GM23338 (cell line): ENCODE measurements at regions not wholly inside any gene's neighbourhood (a gene's known extent, or its start where the extent isn't known, plus 50 kb on each side); places are given as distances from the start of the nearest gene placed in this dataset.

Experiments used
- ATAC-seq: fragments of 200-7000 bp; cut with Tn5 transposase; 3 replicates; pipeline ENCODE4 v1.9.1; 2020
- DNase-seq: peaks from one replicate; pipeline ENCODE4 v3.0.0-alpha.2; 2015; ENCODE audit warnings: low spot score
- H2AFZ ChIP-seq: fragments of 200-600 bp; sonication (generic); 2 replicates; pipeline ENCODE4 v1.8.0; 2016; ENCODE audit warnings: antibody characterized with exemption, mild to moderate bottlenecking, moderate library complexity
- H3F3A ChIP-seq: fragments of 200-600 bp; sonication (generic); replicated peaks from 2 replicates; pipeline ENCODE4 v1.8.0; 2017; ENCODE audit warnings: antibody characterized with exemption, mixed run types, low read depth
- H3K27ac ChIP-seq: fragments of 200-600 bp; sonication (generic); 2 replicates; pipeline ENCODE4 v1.6.1; 2016; ENCODE audit warnings: low read depth
- H3K27me3 ChIP-seq: fragments of 200-600 bp; sonication (generic); 2 replicates; pipeline ENCODE4 v1.8.0; 2016; ENCODE audit warnings: mild to moderate bottlenecking, mixed run types, moderate library complexity; ENCODE audit not compliant: insufficient read depth
- H3K36me3 ChIP-seq: fragments of 200-600 bp; sonication (generic); 2 replicates; pipeline ENCODE4 v1.8.0; 2016; ENCODE audit warnings: mild to moderate bottlenecking; ENCODE audit not compliant: insufficient read depth
- H3K4me1 ChIP-seq: fragments of 200-600 bp; sonication (generic); 2 replicates; pipeline ENCODE4 v1.8.0; 2016; ENCODE audit warnings: mild to moderate bottlenecking, moderate library complexity; ENCODE audit not compliant: insufficient read depth
- H3K4me2 ChIP-seq: fragments of 200-600 bp; sonication (generic); 2 replicates; pipeline ENCODE4 v1.7.1; 2017; ENCODE audit warnings: mixed run types
- H3K4me3 ChIP-seq: fragments of 200-600 bp; sonication (generic); 2 replicates; pipeline ENCODE4 v1.6.1; 2016; ENCODE audit warnings: mixed run types
- H3K79me2 ChIP-seq: fragments of 200-600 bp; sonication (generic); replicated peaks from 2 replicates; pipeline ENCODE4 v1.8.0; 2017; ENCODE audit warnings: mild to moderate bottlenecking; ENCODE audit not compliant: insufficient read depth
- H3K9me2 ChIP-seq: fragments of 200-600 bp; sonication (generic); 2 replicates; pipeline ENCODE4 v1.8.0; 2017; ENCODE audit not compliant: insufficient read depth
- H4K20me1 ChIP-seq: fragments of 200-600 bp; sonication (generic); replicated peaks from 2 replicates; pipeline ENCODE4 v1.8.0; 2017; ENCODE audit warnings: mild to moderate bottlenecking; ENCODE audit not compliant: insufficient read depth
- H3K27ac Mint-ChIP-seq: 2 replicates; pipeline ENCODE4 v1.8.0; 2020; ENCODE audit warnings: inconsistent platforms, mild to moderate bottlenecking, moderate library complexity, mixed read lengths
- H3K27me3 Mint-ChIP-seq: 3 replicates; pipeline ENCODE4 v1.8.0; 2022; ENCODE audit warnings: low read depth, mild to moderate bottlenecking, moderate library complexity, mixed read lengths, inconsistent platforms; ENCODE audit not compliant: insufficient read depth, poor library complexity
- H3K36me3 Mint-ChIP-seq: 3 replicates; pipeline ENCODE4 v1.8.0; 2021; ENCODE audit warnings: low read depth, mild to moderate bottlenecking, inconsistent platforms, moderate library complexity, mixed read lengths
- H3K4me1 Mint-ChIP-seq: 3 replicates; pipeline ENCODE4 v1.8.0; 2020; ENCODE audit warnings: mild to moderate bottlenecking, inconsistent platforms, mixed read lengths
- H3K4me3 Mint-ChIP-seq: 3 replicates; pipeline ENCODE4 v1.8.0; 2021; ENCODE audit warnings: moderate library complexity, mild to moderate bottlenecking, inconsistent platforms, mixed read lengths
- H3K9me3 Mint-ChIP-seq: 3 replicates; pipeline ENCODE4 v1.8.0; 2020; ENCODE audit warnings: moderate library complexity, mild to moderate bottlenecking, inconsistent platforms, mixed read lengths
- CREB1 ChIP-seq: fragments of 250-450 bp; sonication (Bioruptor Pico); IDR thresholded peaks from 2 replicates; pipeline ENCODE4 v1.5.0; 2020; ENCODE audit warnings: low read depth, mild to moderate bottlenecking, moderate library complexity
- EZH2 ChIP-seq: fragments of 200-600 bp; sonication (generic); IDR thresholded peaks from one replicate; pipeline ENCODE4 v1.8.0; 2017; ENCODE audit warnings: antibody characterized with exemption, mild to moderate bottlenecking, low read depth; ENCODE audit not compliant: unreplicated experiment
- EZH2phosphoT487 ChIP-seq: fragments of 200-600 bp; sonication (generic); IDR thresholded peaks from one replicate; pipeline ENCODE4 v1.8.1; 2018; ENCODE audit warnings: antibody characterized with exemption; ENCODE audit not compliant: unreplicated experiment
- JUNB ChIP-seq: IDR thresholded peaks from one replicate; pipeline ENCODE4 v1.6.1; 2016; ENCODE audit warnings: antibody characterized with exemption; ENCODE audit not compliant: unreplicated experiment
- NANOG ChIP-seq: IDR thresholded peaks from 2 replicates; pipeline ENCODE4 v1.6.1; 2016; ENCODE audit warnings: antibody characterized with exemption, borderline replicate concordance
- POLR2AphosphoS5 ChIP-seq: IDR thresholded peaks from 2 replicates; pipeline ENCODE4 v1.6.1; 2016; ENCODE audit warnings: antibody characterized with exemption, low read depth
- ZNF331 ChIP-seq: fragments of 250-450 bp; sonication (Bioruptor Pico); IDR thresholded peaks from 2 replicates; pipeline ENCODE4 v1.5.0; 2020; ENCODE audit warnings: low read depth, mild to moderate bottlenecking, moderate library complexity
- TF ChIP-seq, protein P1 (sequence below): IDR thresholded peaks from one replicate; pipeline ENCODE4 v1.6.1; 2018; ENCODE audit warnings: antibody characterized with exemption; ENCODE audit not compliant: unreplicated experiment
- TF ChIP-seq, protein P2 (sequence below), 2 experiments: fragments of 200-600 bp in 1 of 2; sonication (generic) in 1 of 2; conservative IDR thresholded peaks; 2 replicates each; pipeline versions ENCODE4 v1.5.1 to v1.6.1; 2016 to 2017; ENCODE audit warnings: antibody characterized with exemption in 2 of 2, low read depth in 2 of 2, mild to moderate bottlenecking in 2 of 2, moderate library complexity in 1 of 2
- TF ChIP-seq, protein P3 (sequence below): fragments of 250-450 bp; sonication (Bioruptor Pico); IDR thresholded peaks from 2 replicates; pipeline ENCODE4 v1.5.0; 2020; ENCODE audit warnings: mild to moderate bottlenecking, moderate library complexity

DNA sequence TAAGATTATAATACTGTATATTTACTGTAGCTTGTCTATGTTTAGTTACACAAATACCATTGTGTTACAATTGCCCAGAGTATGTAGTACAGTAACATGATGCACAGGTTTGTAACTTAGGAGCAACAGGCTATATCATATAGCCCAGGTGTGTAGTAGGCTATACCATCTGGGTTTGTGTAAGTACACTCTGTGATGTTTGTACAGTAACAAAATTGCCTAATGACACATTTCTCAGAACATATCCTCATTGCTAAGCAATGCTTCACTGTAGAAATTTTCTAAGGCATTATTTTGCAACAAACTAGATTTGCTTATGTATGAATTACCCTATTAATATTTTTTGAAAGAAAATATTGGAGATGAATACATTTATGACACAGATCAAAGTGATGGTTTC lies 1390.9 kb downstream of the C4orf33 start (continued):
- TF ChIP-seq NANOG (no peak), EZH2phosphoT487 (no peak), JUNB (no peak), POLR2AphosphoS5 (no peak)
- TF ChIP-seq, protein P1, sequence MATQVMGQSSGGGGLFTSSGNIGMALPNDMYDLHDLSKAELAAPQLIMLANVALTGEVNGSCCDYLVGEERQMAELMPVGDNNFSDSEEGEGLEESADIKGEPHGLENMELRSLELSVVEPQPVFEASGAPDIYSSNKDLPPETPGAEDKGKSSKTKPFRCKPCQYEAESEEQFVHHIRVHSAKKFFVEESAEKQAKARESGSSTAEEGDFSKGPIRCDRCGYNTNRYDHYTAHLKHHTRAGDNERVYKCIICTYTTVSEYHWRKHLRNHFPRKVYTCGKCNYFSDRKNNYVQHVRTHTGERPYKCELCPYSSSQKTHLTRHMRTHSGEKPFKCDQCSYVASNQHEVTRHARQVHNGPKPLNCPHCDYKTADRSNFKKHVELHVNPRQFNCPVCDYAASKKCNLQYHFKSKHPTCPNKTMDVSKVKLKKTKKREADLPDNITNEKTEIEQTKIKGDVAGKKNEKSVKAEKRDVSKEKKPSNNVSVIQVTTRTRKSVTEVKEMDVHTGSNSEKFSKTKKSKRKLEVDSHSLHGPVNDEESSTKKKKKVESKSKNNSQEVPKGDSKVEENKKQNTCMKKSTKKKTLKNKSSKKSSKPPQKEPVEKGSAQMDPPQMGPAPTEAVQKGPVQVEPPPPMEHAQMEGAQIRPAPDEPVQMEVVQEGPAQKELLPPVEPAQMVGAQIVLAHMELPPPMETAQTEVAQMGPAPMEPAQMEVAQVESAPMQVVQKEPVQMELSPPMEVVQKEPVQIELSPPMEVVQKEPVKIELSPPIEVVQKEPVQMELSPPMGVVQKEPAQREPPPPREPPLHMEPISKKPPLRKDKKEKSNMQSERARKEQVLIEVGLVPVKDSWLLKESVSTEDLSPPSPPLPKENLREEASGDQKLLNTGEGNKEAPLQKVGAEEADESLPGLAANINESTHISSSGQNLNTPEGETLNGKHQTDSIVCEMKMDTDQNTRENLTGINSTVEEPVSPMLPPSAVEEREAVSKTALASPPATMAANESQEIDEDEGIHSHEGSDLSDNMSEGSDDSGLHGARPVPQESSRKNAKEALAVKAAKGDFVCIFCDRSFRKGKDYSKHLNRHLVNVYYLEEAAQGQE: no peak

DNA sequence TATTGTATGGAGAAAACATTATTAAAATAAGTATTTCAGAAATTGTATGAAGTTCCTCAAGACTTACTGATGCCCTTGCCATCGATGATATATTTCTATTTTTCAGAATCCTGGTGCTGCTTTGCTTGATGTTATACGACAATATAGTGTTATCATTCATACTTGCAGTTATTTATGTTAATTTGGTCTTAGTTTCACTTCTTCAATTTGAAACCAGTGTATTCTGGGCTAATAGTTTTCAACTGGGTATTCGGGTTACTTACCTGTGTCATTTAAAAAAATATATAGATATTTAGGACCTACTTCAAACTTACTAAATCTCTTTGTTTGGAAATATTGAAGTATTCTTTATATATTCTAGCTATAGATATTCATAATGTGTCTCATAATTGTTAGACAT lies 1414.7 kb downstream of the C4orf33 start:
- Mint-ChIP-seq H3K27ac (no peak overlapping the region), H3K27me3 (peaks cover 5% of the 10 kb centered on the region), H3K9me3 (no peaks in the 10 kb centered on the region), H3K4me3 (no peak overlapping the region), H3K36me3 (no peaks in the 10 kb centered on the region), H3K4me1 (peaks cover 6% of the 10 kb centered on the region; the same call in 2 of the 3 replicates)
- Histone ChIP-seq H3K36me3 (no peaks in the 10 kb centered on the region), H3K79me2 (no peaks in the 10 kb centered on the region), H3K4me2 (no peak overlapping the region), H3K4me1 (no peaks in the 10 kb centered on the region), H3K9me2 (no peaks in the 10 kb centered on the region; the same call in 1 of the 2 replicates), H3K4me3 (no peak overlapping the region), H4K20me1 (no peaks in the 10 kb centered on the region), H2AFZ (no peak overlapping the region), H3K27me3 (no peaks in the 10 kb centered on the region), H3K27ac (no peak overlapping the region), H3F3A (no peaks in the 10 kb centered on the region)
- ATAC-seq (no peak), DNase-seq (no peak)
- TF ChIP-seq, protein P1: no peak
- TF ChIP-seq, protein P2, sequence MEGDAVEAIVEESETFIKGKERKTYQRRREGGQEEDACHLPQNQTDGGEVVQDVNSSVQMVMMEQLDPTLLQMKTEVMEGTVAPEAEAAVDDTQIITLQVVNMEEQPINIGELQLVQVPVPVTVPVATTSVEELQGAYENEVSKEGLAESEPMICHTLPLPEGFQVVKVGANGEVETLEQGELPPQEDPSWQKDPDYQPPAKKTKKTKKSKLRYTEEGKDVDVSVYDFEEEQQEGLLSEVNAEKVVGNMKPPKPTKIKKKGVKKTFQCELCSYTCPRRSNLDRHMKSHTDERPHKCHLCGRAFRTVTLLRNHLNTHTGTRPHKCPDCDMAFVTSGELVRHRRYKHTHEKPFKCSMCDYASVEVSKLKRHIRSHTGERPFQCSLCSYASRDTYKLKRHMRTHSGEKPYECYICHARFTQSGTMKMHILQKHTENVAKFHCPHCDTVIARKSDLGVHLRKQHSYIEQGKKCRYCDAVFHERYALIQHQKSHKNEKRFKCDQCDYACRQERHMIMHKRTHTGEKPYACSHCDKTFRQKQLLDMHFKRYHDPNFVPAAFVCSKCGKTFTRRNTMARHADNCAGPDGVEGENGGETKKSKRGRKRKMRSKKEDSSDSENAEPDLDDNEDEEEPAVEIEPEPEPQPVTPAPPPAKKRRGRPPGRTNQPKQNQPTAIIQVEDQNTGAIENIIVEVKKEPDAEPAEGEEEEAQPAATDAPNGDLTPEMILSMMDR (conservative IDR thresholded peaks at IDR 0.05; ENCODE audit: low read depth in 2 of 2): no peak
- no peak for TF ChIP-seq ZNF331 (CRISPR knock-in tag)
- TF ChIP-seq EZH2: no peak
- no peak for TF ChIP-seq CREB1 (CRISPR knock-in tag)
- TF ChIP-seq, protein P3, sequence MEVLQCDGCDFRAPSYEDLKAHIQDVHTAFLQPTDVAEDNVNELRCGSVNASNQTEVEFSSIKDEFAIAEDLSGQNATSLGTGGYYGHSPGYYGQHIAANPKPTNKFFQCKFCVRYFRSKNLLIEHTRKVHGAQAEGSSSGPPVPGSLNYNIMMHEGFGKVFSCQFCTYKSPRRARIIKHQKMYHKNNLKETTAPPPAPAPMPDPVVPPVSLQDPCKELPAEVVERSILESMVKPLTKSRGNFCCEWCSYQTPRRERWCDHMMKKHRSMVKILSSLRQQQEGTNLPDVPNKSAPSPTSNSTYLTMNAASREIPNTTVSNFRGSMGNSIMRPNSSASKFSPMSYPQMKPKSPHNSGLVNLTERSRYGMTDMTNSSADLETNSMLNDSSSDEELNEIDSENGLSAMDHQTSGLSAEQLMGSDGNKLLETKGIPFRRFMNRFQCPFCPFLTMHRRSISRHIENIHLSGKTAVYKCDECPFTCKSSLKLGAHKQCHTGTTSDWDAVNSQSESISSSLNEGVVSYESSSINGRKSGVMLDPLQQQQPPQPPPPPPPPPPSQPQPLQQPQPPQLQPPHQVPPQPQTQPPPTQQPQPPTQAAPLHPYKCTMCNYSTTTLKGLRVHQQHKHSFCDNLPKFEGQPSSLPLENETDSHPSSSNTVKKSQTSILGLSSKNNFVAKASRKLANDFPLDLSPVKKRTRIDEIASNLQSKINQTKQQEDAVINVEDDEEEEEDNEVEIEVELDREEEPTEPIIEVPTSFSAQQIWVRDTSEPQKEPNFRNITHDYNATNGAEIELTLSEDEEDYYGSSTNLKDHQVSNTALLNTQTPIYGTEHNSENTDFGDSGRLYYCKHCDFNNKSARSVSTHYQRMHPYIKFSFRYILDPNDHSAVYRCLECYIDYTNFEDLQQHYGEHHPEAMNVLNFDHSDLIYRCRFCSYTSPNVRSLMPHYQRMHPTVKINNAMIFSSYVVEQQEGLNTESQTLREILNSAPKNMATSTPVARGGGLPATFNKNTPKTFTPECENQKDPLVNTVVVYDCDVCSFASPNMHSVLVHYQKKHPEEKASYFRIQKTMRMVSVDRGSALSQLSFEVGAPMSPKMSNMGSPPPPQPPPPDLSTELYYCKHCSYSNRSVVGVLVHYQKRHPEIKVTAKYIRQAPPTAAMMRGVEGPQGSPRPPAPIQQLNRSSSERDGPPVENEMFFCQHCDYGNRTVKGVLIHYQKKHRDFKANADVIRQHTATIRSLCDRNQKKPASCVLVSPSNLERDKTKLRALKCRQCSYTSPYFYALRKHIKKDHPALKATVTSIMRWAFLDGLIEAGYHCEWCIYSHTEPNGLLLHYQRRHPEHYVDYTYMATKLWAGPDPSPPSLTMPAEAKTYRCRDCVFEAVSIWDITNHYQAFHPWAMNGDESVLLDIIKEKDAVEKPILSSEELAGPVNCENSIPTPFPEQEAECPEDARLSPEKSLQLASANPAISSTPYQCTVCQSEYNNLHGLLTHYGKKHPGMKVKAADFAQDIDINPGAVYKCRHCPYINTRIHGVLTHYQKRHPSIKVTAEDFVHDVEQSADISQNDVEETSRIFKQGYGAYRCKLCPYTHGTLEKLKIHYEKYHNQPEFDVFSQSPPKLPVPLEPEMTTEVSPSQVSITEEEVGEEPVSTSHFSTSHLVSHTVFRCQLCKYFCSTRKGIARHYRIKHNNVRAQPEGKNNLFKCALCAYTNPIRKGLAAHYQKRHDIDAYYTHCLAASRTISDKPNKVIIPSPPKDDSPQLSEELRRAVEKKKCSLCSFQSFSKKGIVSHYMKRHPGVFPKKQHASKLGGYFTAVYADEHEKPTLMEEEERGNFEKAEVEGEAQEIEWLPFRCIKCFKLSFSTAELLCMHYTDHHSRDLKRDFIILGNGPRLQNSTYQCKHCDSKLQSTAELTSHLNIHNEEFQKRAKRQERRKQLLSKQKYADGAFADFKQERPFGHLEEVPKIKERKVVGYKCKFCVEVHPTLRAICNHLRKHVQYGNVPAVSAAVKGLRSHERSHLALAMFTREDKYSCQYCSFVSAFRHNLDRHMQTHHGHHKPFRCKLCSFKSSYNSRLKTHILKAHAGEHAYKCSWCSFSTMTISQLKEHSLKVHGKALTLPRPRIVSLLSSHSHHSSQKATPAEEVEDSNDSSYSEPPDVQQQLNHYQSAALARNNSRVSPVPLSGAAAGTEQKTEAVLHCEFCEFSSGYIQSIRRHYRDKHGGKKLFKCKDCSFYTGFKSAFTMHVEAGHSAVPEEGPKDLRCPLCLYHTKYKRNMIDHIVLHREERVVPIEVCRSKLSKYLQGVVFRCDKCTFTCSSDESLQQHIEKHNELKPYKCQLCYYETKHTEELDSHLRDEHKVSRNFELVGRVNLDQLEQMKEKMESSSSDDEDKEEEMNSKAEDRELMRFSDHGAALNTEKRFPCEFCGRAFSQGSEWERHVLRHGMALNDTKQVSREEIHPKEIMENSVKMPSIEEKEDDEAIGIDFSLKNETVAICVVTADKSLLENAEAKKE: no peak
